ENCODE measurements at regions not wholly inside any gene's neighbourhood (a gene's known extent, or its start where the extent isn't known, plus 50 kb on each side); places are given as distances from the start of the nearest gene placed in this dataset.
"Not testable (repeated sequence)": the region's sequence is repeated elsewhere in the genome, so short reads cannot be mapped to it uniquely, and the experiment has no call there.

- DNase-seq, result no peak
Measured at GRCh38 chr20:4431446-4431845, 182.4 kb upstream of the ADRA1D start.

DNA sequence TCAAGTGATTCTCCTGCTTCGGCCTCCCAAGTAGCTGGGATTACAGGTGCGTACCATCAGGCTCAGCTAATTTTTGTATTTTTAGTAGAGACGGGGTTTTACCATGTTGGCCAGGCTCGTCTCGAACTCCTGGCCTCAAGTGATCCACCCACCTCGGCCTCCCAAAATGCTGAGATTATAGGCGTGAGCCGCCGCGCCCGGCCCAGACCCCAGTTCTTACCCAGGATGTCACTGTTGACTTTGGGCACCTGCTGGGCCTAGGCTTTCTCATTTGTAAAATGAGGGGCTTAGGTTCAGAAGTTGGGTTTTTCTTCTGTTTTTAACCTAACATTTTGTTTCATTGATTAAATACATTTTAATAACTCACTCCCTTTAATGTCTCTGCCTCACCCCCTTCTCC lies 181.7 kb upstream of the ADRA1D start:
- DNase-seq, result not testable (repeated sequence)

DNA sequence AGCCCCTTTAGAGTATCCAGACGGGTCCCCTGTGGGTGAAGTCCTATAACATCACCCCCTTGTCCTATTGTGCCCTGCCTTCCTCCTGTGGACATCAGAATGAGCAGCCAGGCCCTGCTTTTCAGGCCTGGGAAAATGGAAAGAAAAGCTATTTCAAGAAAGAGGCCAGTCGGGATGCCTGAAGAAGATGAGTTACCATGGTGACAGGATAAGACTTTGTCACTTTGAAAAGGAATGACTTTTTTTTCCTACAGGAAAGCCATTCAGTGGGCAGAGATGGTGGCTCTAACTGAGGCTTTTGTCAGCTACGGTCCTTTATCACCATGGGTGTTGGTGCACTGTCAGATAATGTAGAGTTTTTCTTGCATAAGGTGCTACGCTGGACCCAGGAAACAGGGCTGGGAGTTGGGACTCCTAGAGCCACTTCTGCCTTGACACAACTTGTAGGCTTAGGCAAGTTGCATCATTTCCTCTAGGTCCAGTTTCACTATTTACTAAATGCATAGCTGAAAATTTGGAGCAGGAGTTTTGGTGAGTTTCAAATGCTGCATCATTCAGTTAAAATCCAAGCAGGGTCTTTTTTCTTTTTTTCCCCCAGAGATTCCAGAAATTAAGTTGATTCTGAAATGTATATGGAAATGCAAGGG lies 179.0 kb upstream of the ADRA1D start:
- DNase-seq, result peak; percentile 27

DNA sequence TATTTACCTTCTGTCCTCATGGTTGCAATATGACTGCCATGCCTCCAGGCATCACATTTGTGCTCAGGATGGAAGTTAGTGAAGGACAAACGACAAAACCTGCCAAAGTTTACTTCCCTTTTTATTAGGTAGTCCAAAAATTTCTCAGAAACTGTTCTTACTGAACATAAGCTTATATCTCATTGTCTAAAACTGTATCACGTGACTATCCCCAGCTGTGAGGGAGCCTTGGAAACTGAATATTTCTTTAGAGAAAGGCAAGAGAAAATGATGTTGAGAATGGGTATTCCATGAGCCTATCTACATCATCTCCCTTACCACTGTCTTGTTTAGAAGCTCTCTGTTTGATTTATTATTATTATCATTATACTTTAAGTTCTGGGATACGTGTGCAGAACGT lies 169.1 kb upstream of the ADRA1D start:
- DNase-seq, result no peak

DNA sequence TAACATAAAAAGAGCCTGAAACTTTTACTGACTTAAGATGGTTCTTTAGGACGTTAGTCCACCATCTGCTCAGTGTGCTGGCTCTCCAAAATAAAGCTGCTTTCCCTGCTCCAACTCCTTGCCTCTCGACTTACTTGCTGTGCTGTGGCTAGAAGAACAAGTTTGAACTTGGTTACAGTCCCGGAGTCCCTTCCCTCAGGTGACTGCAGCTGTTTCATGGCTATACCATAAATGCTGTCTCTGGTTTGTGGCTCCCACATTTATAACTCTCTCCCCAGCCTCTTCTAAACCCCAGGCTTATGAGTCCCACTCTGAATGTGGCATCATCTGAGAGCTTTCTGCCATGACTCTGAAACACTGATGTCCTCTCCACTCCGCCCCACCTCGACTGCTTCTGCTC lies 166.2 kb upstream of the ADRA1D start:
- no peak for DNase-seq

DNA sequence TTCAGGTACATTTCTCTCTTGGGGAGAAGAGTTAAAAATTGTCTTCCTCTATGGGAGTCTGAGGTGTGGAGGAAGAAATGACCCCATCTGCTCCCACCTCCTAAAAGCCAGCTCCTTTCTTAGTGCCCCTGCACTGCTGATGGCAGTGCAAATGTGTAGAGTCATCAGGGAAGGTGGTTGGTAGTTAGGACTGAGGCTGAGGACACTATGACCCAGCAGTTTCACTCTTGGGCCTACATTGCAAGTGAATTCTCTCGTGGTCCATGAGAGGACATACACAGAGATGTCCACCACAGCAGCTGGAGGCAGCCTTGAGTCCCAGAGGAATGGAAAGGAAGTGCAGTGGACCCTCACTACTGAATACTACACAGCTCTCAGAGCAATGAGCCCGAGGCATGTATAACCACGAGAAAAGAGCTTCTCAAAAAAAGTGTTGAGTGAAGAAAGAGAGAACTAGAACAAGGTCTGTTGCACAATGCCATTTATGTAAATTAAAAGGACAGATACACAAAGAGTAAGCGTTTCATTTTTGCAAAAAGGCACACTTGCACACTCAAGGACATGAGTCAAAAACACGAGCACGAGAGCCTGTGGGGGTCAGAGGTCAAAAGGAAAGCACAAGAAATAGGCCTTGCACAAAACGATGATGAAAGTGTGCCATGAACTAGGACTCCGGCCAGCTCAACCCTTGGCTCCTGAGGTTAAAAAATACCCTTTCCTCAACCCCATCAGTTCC lies 164.4 kb upstream of the ADRA1D start:
- no peak for DNase-seq

DNA sequence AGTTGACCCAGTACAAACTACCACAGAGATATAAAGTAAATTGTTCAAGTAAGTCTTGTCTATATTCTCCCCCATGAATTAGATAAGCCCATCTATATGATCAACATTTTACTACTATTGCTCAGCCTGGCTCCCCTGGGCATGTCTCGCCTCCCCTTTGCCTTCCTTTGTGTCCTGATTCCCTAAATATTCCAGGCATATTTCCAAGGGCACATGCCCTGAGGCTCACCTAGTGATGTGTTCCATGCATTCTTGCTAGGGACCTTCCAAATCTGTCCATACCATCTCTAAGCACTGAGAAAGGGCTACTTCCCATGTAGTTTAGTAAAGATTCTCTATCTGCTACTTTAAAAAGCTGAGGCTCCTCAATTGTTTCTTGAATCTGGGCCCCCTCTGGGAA lies 163.1 kb upstream of the ADRA1D start:
- no peak for DNase-seq

- no peak for DNase-seq
Measured at GRCh38 chr20:4411744-4412143, 162.7 kb upstream of the ADRA1D start.

- DNase-seq, result peak; percentile 30
Measured at GRCh38 chr20:4406627-4407026, 157.5 kb upstream of the ADRA1D start.

- DNase-seq, result no peak
Measured at GRCh38 chr20:4401601-4402000, 152.5 kb upstream of the ADRA1D start.

DNA sequence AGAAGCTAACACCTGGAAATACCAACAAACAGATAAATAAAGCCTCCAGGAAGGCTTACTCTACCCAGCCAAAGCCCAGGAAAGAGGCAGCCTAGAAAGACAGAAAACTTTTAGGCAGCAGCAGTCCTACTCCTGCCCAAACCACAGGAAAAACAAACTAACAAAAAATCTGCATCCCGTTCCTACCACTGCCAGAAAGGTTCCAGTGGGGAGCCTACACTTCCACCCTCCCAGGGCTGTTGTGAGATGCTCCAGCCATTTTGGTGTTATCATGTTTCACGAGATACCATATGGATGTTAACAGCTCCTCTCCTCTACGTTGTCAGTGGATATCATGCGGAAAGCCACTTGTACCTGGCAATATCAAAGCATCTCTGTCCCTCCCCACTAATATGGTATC lies 135.9 kb upstream of the ADRA1D start:
- DNase-seq, result no peak

- peak; percentile 8 for DNase-seq
Measured at GRCh38 chr20:4383961-4384360, 134.9 kb upstream of the ADRA1D start.

DNA sequence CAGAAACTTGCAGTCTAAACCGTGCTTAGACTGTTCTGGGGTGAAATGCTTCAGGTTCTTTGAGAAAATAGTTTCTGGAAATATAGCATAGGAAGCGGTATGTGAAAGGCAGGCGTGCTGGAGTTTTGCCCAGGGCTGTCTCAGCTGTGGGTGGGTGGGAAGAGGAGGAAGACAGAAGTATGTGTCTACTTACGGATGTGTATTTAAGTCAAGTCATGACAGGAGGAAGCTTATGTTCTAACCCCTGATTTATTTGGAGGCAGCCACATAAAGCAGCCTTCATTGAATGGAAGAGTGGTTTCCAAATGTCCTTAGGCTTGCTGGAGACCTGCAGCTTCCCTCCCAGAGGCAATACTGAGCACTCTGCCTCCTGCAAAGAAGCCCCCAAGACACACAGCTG lies 126.8 kb upstream of the ADRA1D start:
- DNase-seq, result peak; percentile 76

DNA sequence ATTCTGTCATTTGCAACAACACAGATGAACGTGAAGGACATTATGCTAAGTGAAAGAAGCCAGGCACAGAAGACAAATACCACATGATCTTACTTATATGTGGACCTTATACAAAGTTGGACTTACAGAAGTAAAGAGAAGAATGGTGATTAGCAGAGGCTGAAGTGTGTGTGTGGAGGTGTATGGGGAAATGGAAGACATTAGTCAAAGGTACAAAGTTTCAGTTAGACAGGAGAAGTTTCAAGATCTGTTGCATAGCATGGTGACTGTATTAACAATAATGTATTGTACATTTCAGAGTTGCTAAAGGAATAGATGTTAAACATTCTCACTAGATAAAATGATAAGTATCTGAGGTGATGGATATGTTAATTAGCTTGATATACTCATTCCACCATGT lies 124.4 kb upstream of the ADRA1D start:
- DNase-seq, result no peak

- no peak for DNase-seq
Measured at GRCh38 chr20:4371623-4372251, 122.7 kb upstream of the ADRA1D start.

DNA sequence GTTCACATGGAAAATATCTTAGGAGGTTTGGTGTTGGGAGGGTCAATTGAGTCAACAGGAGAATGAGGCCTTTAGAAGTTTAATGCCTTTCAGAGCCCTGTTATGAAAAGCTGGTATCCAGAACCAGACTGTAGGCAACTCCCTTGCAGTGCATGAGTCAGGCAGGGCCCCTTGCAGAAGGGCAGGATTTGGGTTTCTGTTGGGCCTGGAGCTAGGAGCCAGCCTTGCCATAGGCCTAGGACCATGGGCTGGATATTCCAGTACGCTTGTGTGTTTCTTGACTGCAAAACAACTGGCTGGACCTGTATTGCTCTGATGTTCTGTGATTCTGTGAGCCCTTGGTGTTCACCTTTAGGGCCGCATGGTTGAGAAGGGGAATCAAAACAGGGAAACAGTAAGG lies 121.8 kb upstream of the ADRA1D start:
- DNase-seq, result no peak

DNA sequence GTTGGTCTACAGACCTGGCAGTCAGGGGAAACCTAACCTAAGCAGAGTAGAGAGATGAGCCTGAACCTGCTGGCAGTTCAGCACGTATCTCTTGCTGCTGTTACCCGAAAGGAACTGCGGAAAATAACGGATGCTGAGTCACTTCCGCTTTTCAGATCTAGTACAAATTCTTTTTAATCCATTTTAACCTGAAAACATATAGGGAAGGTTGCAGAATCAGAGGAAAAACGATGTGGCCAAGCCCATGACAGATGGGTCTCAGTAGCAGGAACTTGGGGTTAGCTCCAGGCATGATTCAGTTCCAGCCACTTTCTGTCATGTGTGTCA lies 120.7 kb upstream of the ADRA1D start:
- no peak for DNase-seq

- no peak for DNase-seq
Measured at GRCh38 chr20:4369119-4369797, 120.2 kb upstream of the ADRA1D start.

GRCh38 chr20:4366076-4366475 lies 117.0 kb upstream of the ADRA1D start:
- peak; percentile 8 for DNase-seq

DNA sequence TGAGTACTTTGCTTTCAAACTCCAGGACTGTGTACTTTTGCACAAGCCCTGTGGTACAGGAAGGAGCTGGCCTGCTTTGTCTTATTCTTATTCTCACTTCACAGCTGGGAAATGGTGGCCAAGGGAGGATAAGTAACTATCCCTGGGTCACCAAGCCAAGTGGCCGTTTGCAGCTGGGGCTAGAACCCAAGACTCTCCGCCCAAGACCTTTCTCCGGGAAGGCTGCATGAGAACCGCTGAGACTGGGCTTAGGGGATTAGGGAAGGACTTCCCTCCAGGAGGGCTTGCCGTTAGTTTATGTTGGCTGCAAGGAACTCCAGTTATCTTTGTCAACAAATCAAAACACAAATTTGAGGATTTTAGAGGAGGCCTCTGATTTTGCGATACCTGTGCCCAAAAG lies 109.5 kb upstream of the ADRA1D start:
- DNase-seq, result no peak

GRCh38 chr20:4352348-4352747 lies 103.3 kb upstream of the ADRA1D start:
- DNase-seq, result no peak

DNA sequence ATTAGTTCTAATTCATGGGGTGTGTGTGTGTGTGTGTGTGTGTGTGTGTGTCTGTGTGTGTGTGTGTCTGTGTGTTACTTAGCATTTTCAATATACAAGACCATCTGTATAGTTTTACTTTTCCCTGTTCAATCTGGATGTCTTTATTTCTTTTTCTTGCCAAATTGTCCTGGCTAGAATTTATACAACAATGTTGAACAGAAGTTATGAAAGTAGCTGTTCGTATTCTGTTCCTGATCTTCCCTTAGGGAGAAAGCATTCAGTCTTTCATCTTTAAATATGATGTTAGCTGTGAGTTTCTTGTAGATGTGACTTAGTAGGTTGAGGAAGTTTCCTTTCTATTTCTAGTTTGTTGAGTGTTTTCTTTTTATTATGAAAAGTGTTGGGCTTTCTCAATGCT lies 101.0 kb upstream of the ADRA1D start:
- no peak for DNase-seq

DNA sequence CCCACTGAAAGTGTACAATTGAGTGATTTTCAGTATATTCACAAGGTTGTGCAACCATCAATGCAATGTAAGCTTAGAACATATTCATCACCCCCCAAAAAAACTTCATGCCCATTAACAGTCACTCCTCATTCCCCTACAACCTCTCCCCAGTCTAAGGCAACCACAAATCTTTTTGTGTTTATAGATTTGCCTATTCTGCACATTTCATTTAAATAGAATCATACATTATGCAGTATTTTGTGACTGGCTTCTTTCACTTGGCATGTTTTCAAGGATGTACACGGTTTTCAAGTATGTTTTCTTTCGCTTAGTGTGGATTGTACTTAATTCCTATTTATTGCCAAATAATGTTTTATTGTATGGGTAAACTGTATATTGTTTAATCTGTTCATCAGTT lies 95.6 kb upstream of the ADRA1D start:
- DNase-seq, result peak; percentile 49

- no peak for DNase-seq
Measured at GRCh38 chr20:4342609-4343008, 93.5 kb upstream of the ADRA1D start.

All from fibroblast of skin of back (primary cell).